HG02623 (cell line): ENCODE measurements at regions not wholly inside any gene's neighbourhood (a gene's known extent, or its start where the extent isn't known, plus 50 kb on each side); places are given as distances from the start of the nearest gene placed in this dataset.

Experiments used
- ATAC-seq: cut with Tn5 transposase; IDR thresholded peaks from one replicate; pipeline ENCODE4 v1.9.1; 2021; ENCODE audit warnings: moderate library complexity; ENCODE audit not compliant: unreplicated experiment

DNA sequence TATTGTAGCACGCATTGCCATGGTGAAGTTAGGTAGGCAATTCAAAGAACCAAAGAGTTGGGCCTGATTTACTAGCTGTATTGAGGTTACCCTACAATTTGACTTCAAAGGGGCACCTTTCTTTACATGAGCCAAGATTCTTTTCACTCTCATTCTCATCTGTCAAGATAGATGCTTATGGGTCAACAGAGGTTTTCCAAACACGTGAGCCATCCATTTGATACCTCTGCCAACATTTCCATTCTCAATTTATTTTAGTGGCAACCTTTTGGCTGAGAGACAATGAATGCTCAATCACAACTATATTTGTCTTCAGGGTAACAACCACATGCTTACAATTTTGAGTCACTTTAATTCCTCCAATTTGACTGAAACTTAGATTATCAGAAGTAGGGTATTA is 370.6 kb upstream of the CDH20 start:
- no peak for ATAC-seq

- ATAC-seq: no peak
Observed at GRCh38 chr18:60965856-60966255, 367.4 kb upstream of the CDH20 start.

DNA sequence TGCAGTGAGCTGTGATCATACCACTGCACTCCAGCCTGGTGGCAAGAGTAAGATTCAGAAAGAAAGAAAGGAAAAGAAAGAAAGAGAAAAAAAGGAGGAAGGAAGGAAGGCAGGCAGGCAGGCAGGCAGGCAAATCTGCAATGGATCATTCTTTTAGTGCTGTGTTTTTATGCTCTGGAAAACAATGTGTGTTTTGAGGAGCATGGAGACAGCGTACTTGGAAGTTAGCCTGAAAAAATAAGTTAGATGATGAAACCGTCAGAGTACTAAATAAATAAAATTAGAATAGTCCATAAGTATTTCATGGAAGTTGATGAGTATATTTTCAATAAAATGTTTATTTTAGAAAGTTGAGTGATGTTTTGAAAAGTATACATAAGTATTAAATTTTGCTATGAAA is 366.4 kb upstream of the CDH20 start:
- no peak for ATAC-seq

DNA sequence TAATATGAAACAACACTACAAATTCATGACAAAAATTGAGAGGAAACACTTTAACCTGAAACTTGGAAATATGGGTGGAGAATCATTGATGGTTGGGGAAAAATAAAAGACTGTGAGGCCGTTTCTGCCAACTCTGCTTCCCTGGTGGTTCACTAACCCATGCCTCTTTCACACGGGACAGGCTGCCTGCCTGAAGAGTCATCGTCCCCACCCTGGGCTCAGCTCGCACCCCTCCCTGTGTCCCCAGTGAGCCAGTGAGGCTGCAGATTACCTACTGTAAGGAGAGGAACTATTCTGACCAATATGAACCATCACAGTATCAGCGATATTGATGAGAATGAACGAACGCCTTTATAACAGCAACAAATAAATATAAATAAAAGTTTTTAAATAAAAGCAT is 357.8 kb upstream of the CDH20 start:
- ATAC-seq: no peak

DNA sequence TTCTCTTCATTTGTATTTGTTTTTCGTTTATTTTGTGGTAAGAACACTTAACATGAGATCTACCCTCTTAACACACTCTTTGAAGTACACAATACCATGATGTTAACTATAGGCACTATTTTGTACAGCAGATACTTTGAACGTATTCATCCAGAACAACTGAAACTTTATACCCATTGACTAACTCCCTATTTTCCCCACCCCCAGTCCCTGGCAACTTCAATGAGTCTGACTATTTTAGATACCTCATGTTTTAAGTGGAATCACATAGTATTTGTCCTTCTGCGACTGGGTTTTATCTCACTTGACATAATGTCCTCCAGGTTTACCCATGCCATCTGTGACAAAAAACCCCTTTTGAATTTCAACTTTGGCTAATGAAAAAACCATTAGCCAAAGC is 356.3 kb upstream of the CDH20 start:
- ATAC-seq: no peak

DNA sequence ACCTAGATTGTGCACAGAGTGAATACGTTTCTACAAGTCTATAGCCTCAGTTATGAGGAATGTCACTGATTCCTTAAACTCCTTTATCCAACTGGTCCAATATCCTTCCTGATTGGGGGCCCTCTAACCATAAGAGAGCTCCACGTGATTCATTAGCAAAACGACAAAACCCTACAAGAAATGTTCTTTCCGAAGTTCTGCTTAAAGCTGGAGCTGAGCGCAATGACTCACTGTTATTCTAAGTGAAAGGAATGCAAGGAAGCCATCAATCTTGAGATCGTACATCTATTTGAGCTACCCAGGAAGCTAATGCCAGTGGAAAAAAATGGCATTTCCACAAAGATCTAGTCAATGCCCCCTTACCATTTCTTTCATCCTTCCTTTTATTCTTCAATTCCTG is 354.9 kb upstream of the CDH20 start:
- no peak for ATAC-seq

DNA sequence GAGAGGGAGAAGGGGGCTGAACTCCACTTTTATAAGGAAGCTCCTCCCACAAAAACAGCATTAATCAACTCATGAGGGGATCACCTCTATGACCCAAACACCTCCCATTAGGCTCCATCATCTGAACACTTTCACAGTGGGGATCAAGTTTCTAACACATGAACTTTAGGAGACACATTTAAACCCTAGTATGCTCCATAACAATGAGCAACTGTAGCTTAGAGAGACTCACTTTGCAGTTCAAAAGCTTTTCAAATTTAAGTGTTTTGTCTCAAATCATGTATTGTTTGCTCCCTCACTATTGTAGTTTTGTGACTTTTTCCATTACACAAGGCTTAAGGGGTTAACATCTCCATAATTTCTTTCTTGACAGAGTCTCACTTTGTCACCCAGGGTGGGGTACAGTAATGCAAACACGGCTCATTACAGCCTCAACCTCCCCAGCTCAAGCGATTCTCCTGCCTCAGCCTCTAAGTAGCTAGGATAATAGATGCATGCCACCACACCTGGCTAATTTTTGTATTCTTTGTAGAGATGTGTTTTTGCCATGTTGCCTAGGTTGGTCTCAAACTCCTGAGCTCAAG is 352.7 kb upstream of the CDH20 start:
- no peak for ATAC-seq

DNA sequence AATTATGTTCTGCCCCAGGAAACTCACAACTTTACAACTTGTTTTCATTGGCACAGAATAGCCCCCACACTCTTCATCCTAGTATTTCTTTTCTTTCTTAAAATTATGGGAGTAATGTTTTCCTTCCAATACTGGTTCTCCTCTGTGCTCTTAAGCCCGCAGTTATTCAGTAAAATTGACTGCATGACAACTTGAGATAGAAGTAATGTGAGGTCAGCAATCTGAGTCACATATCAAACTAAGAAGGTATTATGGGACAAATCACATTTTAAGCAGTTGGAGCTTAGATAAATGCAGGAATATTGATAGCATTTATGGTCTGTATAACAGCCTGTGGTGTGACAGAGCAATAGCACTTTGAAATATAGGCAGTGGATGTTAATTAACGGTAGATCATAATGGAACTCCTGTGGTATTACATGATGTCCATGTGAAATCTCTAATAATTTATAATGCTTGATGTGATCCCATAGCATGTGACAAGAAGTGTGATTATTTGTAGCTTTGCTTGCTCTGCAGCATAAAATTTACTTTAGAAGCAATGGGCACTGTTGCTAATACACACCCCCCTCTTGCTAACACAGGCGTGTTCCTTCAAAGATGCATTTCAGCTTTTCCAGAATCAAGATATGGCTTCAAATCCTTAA is 351.4 kb upstream of the CDH20 start:
- ATAC-seq: no peak

GRCh38 chr18:60982329-60982695 is 350.9 kb upstream of the CDH20 start:
- ATAC-seq: no peak

GRCh38 chr18:60982928-60983327 is 350.3 kb upstream of the CDH20 start:
- no peak for ATAC-seq

- no peak for ATAC-seq
Observed at GRCh38 chr18:60984510-60984909, 348.7 kb upstream of the CDH20 start.

DNA sequence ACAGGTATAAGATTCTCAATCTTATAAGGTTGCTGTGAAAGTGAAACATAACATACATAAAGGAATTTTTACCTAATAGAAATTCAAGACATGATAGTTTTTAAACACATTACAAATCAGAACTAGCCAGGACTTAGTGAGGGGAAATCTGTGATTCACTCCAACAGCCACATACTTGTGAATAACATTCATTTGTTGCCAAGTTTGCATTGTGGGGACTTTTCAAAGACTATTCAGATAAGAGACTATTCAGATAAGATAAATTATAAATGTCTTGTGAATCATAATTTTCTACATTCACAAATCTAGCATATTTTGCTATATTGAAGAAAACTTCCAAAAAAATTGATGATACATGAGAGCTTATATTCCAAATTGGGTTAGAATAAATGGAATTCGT is 345.3 kb upstream of the CDH20 start:
- ATAC-seq: no peak

GRCh38 chr18:60996326-60996725 is 336.9 kb upstream of the CDH20 start:
- ATAC-seq: no peak

- ATAC-seq: no peak
Observed at GRCh38 chr18:60996822-60997221, 336.4 kb upstream of the CDH20 start.

- ATAC-seq: no peak
Observed at GRCh38 chr18:61001138-61001537, 332.1 kb upstream of the CDH20 start.

- no peak for ATAC-seq
Observed at GRCh38 chr18:61006687-61007224, 326.5 kb upstream of the CDH20 start.

DNA sequence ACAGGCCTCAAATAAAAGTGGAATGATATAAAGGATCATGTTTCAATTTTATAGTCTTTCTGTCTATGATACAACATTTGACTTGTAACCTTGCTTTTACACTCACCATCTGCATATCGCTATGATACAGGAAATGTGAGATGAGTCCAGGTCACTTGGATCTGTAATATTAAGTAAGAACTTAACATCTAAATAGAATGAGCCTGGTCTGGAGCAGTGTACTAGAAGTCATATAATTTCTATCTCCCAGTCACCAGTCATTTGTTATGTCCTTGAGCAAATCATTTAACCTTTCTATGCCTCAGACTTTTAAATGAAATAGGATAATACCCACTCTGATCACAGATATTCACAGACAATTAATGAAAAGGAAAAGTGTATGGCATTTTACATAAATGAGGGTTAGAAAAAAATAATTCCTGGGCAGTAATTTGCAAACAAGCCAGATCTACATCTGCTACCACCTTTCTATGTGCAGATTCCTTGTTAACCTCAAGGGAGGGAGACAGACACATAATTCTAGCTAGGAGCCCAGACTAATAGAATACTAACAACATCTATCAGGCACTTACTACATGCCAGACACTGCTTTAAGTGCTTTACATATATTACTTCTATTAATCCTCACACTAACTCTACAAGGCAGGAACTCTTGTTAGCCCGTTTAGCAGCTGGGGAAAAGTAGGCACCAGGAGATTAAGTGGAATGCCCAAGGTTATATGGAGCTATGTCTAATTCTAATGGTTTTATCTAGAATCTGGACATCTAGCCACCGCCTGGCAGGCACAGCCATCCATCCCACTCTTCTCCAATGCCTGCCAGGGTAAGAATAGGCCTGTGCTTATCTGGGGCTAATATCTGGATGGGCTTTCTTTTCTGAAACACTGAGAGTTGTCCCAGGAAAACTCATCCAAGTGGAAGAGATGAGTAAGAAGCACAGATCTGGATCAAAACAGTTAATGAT is 313.6 kb upstream of the CDH20 start:
- no peak for ATAC-seq

- ATAC-seq: no peak
Observed at GRCh38 chr18:61025596-61025995, 307.6 kb upstream of the CDH20 start.

GRCh38 chr18:61031626-61032025 is 301.6 kb upstream of the CDH20 start:
- no peak for ATAC-seq

GRCh38 chr18:61034580-61034979 is 298.6 kb upstream of the CDH20 start:
- no peak for ATAC-seq

DNA sequence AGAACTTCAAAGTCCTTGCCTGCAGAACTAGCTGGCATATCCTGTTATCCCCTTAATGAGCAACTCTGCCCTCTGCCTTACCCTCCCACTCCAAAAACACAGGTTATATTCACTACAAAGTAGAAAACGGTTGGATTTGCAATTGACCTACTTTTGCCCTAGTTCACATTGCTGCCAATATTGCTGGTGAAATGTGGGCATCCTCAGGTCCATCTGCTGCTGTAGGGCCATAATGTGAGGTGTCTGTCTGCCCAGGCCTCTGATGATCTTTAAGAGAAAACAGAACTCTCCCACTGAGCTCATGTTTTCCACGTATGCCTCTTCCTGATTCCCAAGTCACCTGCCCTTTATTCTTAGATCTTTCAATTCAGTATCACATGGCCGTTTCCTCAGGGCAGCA is 294.0 kb upstream of the CDH20 start:
- ATAC-seq: no peak

GRCh38 chr18:61047794-61048193 is 285.4 kb upstream of the CDH20 start:
- ATAC-seq: no peak
